ENCODE measurements at regions not wholly inside any gene's neighbourhood (a gene's known extent, or its start where the extent isn't known, plus 50 kb on each side); places are given as distances from the start of the nearest gene placed in this dataset.
"Not testable (repeated sequence)": the region's sequence is repeated elsewhere in the genome, so short reads cannot be mapped to it uniquely, and the experiment has no call there.

DNA sequence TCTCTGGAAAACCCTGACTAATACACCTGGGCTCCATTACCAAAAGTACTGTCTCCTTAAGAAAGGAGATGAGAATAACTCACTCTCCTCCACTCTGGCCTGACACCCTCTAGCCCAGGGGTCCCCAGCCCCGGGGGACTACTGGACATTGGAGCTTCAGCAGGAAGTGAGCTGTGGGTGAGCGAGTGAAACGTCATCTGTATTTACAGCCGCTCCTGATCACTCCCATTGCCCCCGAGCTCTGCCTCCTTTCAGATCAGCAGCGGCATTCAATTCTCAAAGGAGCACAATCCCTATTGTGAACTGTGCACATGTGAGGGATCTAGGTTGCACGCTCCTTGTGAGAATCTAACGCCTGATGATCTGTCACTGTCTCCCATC lies 126.3 kb upstream of the TNRC6C start:
- DNase-seq = no peak

DNA sequence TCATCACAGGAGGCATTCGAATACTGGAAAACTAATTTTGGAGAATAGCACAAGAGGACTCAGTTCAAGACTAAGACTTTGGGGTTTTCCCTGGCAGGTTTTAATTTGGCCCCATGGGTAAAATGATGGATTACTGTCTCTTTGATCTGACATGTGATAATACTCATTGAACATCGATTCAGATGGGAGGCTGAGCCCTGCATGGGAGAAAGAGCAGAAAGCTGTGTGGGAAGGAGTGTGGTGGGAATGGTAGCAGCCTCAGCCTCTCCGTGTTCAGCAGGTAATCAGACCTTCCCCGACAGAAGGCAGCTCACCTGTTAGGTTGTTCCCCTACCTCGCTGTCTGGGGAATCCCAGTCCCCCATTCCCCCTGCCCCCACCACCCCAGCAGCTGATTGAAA lies 124.7 kb upstream of the TNRC6C start:
- no peak for DNase-seq

DNA sequence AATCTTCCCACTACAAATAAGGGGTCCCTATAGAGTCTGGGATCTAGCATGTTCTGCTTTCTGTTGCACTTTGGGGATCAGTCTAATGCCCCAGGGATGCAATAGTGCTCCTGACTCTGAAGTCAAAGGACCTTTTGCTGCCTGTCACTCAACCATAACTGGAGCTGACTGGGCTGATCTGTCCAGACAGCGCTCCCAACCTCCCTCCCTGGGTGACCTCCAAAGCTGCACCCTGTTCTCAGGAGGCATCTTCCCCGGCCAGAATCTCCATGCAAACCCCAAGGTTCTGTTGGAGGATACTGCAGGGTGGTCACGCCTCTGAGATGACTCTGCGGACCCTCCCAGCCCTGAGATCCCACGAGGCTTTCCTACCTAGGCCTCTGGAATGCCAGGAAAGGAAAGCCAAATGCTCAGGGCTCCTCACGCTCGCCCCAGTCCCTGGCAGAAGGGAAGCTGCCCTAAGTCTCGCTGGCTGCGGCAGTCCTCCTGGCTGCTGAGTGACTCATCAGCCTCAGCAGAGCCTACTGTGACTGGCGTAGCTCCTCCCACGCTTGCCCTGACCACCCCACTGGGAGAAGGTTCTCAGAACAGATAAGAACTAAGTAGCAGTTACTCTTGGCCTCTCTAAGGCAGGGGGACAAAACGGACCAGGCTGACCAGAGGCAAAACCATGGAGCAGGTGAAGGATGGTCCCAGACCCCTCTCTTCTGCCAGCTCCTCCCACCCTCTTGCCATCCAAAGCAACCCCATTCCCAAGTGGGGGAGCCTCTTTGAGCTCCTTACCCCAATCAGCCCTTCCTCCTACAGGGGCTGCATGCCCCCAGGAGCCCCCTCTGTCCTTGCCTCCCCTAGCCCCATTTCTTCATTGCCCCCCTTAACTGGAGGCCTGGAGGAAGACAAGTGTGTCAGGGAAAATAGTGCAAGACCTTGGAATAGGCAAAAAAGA lies 124.1 kb upstream of the TNRC6C start:
- peak; percentile 79 for DNase-seq

DNA sequence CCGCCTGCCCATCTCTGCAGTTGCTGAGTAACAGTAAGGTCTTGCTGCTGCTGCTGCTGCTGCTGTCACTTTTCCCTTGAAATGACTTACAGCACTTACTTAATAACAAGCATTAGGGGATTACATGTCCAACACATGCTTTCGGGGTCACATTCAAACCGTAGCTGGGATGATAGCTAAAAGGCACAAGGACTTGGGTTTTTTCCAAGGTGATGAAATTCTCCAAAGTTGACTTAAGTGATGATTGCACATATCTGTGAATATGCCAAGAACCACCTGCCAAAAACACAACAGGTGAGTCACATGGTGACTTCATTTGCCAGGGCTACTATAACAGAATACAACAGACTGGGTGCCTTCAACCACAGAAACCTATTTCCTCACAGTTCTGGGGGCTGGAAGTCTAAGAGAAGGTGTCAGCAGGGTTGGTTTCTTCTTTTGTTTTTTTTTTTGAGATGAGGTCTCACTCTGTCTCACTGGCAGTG lies 121.9 kb upstream of the TNRC6C start:
- peak; percentile 53 for DNase-seq

DNA sequence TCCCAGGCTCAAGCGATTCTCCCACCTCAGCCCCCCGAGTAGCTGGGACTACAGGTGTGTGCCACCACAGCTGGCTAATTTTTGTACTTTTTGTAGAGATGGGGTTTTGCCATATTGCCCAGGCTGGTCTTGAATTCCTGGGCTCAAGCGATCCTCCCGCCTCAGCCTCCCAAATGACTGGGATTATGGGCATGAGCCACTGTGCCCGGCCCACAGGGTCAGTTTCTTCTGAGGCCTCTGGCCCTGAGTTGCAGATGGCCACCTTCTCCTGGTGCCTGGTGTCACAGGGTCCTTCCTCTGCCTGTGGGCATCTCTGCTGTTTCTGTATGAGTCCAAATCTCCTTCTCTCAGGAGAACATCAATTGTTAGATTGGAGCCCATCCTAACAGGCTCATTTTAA lies 121.4 kb upstream of the TNRC6C start:
- not testable (repeated sequence) for DNase-seq

DNA sequence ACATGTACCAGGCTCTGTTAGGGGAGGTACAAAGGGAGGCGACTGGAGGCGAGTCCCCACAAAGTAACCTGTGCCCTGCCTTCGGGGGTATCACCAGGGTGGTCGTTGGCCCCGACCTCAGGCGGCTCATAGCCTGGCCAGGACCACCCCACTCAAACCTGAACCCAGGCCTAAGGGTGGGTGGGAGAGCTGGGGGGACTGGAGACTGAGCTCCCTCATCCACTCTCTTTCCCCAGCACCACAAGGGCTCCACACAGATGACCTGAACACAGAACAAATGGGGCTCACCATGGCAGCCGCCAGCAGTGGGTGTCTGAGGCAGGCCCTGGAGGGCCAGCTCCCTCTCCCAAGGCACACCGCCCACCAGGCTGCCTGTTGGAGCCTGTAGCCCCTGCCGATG lies 120.6 kb upstream of the TNRC6C start:
- DNase-seq = no peak

DNA sequence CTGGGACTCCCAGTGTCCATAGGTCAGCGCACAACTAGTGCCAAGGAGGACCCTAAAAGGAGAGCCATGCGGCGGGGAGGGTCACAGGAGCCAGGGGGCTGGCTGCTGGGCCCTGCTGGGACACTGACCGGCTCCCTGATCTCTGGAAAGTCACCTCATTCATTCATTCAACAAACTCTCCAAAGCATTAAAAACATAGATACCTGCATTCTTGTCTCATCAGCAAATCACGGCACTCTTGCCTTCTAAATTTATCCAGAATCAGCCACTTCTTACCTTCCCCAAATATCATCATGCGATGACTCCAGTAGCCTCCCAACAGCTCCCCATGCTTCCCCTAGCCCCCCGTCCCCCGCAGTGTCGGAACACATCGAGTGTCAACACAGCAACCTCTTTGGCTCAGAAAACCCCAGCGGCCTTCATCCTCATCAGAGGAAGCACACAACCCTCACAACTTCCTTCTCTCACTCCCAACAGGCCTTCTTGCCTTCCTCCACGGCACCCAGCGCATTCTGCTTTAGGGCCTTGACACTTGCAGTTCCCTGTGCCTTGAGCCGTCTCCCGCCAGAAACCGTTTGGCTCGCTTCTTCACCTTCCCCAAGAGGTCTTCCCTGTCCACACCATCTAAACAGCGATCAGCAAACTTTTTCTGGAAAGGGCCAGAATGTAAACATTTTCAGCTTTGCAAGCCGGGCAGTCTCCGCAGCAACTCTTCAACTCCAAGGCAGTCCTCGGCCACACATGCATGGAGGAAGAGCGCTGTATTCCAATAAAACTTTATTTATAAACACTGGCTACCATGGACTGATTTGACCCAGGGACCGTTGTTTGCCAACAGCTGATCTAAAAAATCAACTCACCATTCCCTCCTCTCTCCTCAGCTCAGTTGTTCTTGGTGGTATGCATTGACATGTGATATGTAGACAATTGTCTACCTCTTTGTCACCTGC lies 119.5 kb upstream of the TNRC6C start:
- DNase-seq = no peak

DNA sequence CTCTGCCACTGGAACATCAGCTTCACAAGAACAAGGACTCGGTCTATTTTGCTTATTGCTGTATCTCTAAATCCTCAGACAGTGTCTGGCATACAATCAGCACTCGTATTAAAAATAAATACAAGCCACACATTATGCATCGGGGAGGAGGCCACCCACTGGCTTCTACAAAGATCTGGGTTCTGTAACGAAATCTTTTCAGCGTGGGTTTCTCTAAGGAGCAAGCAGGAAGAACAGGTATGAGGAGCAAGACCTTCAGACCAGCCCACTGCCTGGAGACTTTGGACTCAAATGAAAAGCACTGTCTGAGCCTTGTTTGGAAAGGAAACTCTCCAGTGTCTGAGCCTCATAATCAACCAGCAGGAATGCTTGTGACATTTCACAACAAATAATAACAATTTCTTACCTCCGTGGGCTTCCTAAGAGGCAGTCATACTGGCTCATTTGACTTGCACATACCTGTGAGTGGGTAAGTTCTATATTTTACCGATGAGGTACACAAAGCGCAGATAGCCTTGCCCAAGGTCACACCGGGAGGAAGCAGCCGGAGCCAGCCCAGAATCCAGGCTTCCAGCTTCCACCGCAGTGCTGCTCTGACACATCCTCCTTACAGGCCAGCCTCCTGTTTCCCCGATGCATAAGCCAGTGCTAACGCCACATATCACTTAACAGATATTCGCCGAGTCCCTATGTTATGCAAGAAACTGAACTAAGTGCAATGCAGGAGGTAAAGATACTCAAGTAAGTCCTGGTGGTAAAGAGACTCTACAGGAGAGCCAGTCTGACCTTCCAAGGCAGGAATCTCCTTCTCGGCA lies 118.6 kb upstream of the TNRC6C start:
- no peak for DNase-seq

DNA sequence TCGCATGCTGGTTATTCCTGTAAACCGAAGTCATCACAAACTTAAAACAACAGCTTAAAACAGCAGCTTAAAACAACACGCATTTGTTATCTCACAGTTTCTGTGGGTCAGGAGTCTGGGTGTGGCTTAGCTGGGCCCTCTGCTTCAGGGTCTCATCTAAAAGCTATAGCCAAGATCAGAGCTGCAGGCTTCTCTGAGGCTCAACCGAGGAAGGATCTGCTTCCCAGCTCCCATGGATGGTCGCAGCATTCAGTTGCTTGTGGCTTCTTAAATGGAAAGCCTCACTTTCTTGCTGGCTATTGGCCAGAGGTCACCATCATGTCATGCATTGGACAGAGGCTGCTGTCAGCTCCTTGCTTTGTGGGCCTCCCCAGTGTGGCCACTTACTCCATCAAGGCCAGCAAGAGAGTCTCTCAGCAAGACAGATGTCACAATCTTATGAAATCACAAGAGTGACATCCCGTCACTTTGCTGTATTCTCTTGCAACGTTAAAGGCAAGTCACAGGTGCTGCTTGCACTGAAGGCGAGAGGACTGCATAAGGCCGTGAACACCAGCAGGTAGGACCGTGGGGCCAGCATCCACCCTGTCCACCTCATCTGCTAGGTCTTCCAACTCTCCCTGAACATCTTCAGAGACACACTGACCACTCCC lies 117.9 kb upstream of the TNRC6C start:
- DNase-seq = no peak

DNA sequence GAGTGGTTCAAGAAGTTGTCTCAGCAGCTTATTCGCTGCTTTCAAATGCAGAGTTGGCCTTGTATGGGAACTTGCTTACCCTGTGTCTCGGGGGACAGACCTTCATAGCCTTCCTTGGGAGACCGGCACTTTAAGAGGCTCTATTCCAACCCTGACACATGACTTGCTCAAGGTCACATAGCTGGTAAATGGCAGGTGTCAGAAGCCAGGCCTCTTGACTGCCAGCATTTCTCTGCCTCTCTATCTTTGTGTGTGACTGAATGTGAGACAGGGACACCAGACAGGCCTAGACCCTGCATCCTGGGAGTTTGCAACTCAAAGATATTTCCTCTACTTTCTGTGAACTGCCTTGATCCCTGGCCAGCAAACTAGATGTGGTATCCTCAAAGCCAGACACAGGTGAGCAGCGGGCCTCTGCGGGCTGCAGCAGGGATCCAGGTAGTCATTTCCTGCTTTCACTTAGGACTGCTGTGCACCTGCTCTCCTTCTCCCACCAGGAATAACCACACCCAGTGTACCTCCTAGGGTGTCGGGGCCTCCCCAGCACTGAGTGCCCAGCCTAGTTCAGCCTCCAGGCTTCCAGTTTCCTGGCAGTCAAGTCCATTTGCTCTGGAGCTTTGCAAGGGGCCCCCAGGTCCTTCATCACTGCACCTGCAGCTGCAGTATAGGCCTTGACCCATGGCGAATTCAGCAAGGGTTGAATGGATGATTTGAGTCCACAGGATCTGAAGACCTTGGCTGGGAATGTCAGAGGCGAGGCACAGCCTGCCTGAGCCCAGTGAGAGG lies 116.6 kb upstream of the TNRC6C start:
- no peak for DNase-seq

DNA sequence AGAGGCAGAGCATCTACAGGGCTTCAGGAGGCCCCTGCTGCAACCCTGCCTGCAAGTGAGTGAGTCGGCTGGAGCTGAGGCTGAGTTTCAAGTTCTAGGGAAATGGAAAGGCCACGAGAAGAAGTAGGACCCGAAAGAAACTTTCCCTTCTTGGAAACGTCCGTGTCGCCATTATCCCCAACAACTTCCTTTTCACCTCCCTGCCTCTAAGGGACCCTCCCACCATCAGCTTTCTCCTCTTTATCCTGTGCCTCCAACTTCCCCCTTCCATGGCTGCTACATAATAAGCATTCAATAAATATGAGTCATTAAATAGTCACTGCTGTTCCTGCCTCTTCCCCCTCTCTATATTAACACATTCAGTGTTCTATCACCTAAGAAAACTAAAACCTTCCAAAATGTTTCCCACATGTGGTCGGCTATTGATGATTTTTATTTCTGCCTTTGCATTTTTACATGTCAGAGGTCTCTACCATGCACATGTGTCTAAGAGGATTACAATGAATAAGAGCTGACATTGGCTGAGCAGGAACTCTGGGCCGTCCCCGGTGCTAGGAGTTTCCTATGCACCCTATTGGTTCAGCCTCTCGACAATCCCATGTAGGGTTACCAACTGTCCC lies 115.9 kb upstream of the TNRC6C start:
- peak; percentile 80 for DNase-seq

DNA sequence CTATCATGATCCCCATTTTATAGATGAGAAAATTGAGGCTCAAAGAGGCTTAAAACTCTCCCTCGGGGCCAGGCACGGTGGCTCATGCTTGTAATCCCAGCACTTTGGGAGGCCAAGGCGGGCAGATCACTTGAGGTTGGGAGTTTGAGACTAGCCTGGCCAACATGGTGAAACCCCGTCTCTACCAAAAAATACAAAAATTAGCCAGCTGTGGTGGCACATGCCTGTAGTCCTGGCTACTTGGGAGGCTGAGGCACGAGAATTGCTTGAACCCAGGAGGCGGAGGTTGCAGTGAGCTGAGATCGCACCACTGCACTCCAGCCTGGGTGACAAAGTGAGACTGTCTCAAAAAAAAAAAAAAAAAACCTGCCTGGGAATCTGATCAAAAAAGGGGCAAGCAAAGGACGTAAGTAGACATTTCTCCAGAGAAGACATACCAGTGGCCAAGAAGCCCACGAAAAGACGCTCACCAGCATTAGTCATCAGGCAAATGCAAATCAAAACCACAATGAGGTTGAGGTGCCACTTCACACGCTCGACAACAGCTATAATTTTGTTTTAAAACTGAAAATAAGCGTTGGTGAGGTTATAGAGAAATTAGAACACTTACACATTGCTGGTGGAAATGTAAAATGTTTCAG lies 115.1 kb upstream of the TNRC6C start:
- DNase-seq = peak; percentile 83

DNA sequence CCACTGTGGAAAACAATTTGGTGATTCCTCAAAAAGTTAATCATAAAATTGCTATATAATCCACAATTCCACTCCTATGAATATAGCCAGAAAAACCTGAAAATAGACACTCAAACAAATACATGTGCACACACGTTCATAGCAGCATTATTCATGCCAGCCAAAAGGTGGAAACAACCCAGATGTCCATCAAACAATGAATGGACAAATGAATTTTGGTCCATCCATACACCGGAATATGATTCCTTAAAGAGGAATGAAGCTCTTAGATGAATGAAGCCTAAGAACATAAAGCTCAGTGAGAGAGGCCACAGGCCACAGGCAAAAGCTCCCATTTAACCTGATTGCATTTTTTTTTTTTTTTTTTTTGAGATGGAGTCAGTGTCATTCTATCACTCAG lies 114.6 kb upstream of the TNRC6C start:
- DNase-seq = no peak

DNA sequence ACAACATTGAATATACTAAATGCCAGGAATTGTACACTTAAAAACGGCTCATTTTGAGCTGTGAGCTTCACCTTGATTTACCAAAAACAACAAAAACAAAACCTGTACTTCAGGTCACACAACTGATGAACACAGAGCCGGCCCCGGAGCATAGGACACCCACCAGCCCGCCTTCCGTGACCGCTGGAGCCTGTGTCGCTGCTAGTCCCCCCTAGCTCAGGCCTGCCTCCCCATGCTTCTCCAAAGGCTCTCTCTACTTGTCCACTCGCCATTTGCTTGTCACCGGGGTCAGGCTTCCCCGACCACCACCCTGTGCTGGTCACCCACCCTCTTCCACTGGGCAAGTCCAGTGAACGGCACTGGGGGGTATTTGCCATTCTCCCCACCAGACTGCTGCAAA lies 113.8 kb upstream of the TNRC6C start:
- no peak for DNase-seq

DNA sequence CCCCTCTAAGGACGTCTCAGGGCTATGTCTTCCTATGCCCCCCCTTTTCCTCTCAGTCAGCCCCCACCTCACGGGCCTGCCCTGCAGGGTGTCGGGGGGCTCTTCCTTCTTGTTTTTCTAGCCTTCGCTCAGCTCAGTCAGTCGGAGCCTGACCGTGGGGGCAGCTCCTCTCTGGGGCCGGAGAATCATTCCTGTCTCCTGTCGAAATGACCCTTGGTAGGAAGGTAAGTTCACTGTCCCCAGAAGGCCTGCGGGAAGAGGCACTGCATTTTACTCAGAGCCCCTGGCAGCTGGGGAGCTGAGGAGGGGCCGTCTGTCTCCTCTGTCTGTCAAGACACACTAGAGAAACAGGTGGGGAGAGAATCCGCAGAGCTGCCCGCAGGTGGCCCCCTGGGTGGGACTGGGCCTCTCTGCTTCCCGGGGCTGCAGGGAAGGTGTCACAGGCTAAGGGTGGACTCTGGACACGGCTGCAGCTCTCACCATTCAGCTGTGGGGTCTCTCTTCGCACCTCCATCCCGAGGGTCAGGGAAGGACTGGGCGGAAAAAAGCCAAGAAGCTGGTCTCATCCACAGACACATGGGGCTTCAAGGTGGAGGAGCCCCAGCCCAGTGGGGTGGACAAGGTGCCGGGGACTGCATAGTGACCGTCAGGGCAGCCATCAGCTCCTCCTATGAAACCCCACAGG lies 112.8 kb upstream of the TNRC6C start:
- no peak for DNase-seq

DNA sequence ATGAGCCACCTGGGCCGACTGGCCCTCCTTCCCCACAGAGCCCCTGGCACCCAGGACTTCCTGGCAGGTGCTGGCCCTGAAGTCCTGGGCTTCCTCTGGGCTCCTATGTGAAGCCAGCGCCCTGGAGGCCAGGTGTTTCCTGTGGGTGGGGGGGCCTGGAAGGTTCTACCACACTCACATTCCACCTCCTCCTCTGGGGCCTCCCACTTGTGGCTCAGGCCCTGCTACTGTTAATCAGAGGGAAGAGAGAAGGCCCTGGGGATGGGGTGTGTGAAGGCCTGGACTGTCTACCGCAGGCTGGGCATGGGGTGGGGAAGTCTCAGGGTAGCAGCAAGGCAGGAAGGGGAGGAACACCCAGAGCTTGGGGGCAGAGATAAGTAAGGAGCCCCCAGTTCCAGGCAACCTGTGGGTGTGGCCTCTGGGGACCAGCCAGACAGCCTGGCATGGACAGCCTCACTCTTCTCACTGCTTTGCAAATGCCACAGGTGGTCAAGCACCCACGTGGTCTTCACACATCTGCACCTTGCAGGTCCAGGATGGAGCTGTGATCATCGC lies 111.9 kb upstream of the TNRC6C start:
- no peak for DNase-seq

DNA sequence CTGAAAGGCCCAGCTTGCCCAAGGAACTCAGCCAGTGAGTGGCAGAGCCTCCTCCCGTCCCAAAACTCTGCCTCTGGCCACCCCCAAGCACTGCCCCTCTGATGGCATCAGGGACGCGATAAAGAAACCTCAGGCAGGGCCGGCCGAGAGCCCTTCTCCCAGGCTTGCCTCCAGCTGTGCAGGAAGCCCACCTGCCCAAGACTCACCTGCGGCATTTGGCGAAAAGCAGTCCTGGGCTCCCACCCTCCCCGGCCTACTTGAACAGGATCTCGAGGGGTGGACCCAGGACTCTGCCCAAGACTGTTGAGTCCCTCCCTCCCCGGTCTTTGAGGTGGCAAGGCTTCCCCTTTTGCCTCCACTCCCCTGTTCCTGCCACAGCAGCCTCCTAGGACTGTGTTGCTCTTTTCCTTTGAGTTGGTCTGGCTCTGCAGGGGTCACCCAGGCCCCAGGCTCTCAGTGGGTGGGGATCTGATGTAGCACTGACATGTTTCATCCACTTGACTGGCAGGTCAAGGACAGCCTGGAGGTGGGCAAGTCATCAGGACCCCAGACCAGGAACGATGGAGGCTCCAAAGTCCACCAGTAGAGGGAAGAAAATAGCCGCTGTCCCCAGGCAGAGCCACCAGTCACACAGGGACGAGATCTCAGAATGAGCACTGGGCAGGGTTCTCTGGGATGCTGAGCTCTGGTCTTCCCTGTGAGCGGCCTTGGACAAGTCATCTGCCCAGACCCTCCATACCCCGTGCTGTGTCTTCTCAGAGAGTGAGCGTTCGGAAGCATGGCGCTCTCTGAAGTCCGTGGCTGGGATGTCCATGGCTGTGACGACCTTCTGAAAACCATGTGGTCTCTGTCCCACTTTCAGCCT lies 111.0 kb upstream of the TNRC6C start:
- no peak for DNase-seq

DNA sequence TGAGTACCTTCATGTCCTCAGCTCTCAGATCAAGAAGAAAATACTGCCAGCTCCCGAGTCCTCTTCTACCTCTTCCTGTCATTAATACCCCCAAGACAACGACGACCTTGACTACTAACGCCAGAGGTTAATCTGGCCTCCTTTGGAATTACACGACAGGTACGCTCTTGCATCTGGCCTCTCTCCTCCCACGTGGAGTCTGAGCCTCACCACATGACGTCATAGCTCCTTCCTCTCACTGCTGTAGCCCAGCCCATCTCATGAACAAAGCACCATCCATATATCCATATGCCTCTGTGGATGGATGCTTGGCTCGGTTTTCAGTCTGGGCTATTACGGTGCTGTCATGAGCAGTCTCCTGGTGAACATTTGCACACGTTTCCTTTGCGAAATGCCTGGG lies 110.2 kb upstream of the TNRC6C start:
- no peak for DNase-seq

All from fibroblast of skin of right quadriceps (primary cell).